Glutamatergic neuron (in vitro differentiated cells): ENCODE measurements at regions not wholly inside any gene's neighbourhood (a gene's known extent, or its start where the extent isn't known, plus 50 kb on each side); places are given as distances from the start of the nearest gene placed in this dataset.

Source experiments
- DNase-seq: peaks from one replicate; pipeline ENCODE4 v3.0.0; 2022
- H3K27ac Mint-ChIP-seq: one replicate; pipeline ENCODE4 v1.8.0; 2020; ENCODE audit warnings: mild to moderate bottlenecking, mixed read lengths, inconsistent platforms; ENCODE audit not compliant: unreplicated experiment
- H3K27me3 Mint-ChIP-seq: one replicate; pipeline ENCODE4 v1.8.0; 2020; ENCODE audit warnings: mild to moderate bottlenecking, moderate library complexity, mixed read lengths, inconsistent platforms; ENCODE audit not compliant: unreplicated experiment
- H3K36me3 Mint-ChIP-seq: one replicate; pipeline ENCODE4 v1.8.0; 2020; ENCODE audit warnings: mild to moderate bottlenecking, mixed read lengths, inconsistent platforms; ENCODE audit not compliant: unreplicated experiment
- H3K4me1 Mint-ChIP-seq: one replicate; pipeline ENCODE4 v1.8.0; 2020; ENCODE audit warnings: mild to moderate bottlenecking, low read depth, mixed read lengths, inconsistent platforms; ENCODE audit not compliant: unreplicated experiment
- H3K4me3 Mint-ChIP-seq: one replicate; pipeline ENCODE4 v1.8.0; 2020; ENCODE audit warnings: mild to moderate bottlenecking, mixed read lengths, inconsistent platforms; ENCODE audit not compliant: unreplicated experiment
- H3K9me3 Mint-ChIP-seq: one replicate; pipeline ENCODE4 v1.8.0; 2020; ENCODE audit warnings: mild to moderate bottlenecking, moderate library complexity, mixed read lengths, inconsistent platforms; ENCODE audit not compliant: unreplicated experiment
- CTCF ChIP-seq: fragments of 200-600 bp; sonication (generic); IDR thresholded peaks from one replicate; pipeline ENCODE4 v1.5.0; 2021; ENCODE audit not compliant: partially characterized antibody, unreplicated experiment

- Mint-ChIP-seq H3K4me3 (no peak overlapping the region), H3K36me3 (no peaks in the 10 kb centered on the region), H3K27ac (no peak overlapping the region), H3K27me3 (no peaks in the 10 kb centered on the region), H3K9me3 (no peaks in the 10 kb centered on the region), H3K4me1 (peaks cover 2% of the 10 kb centered on the region)
- TF ChIP-seq CTCF: no peak
- DNase-seq: no peak
These were observed 199.3 kb upstream of the CMC1 start for GRCh38 chr3:28042095-28042635.

GRCh38 chr3:28042707-28043106 is 198.7 kb upstream of the CMC1 start:
- Mint-ChIP-seq H3K9me3 (no peaks in the 10 kb centered on the region), H3K4me1 (peaks cover 2% of the 10 kb centered on the region), H3K27ac (no peak overlapping the region), H3K27me3 (no peaks in the 10 kb centered on the region), H3K4me3 (no peak overlapping the region), H3K36me3 (no peaks in the 10 kb centered on the region)
- TF ChIP-seq CTCF: no peak
- DNase-seq: no peak

- Mint-ChIP-seq H3K9me3 (no peaks in the 10 kb centered on the region), H3K27ac (no peak overlapping the region), H3K4me3 (no peak overlapping the region), H3K4me1 (no peaks in the 10 kb centered on the region), H3K36me3 (no peaks in the 10 kb centered on the region), H3K27me3 (no peaks in the 10 kb centered on the region)
- no peak for DNase-seq
- no peak for TF ChIP-seq CTCF
These were observed 191.3 kb upstream of the CMC1 start for GRCh38 chr3:28050120-28050519.

GRCh38 chr3:28050885-28051284 is 190.5 kb upstream of the CMC1 start:
- no peak for DNase-seq
- Mint-ChIP-seq H3K36me3 (no peaks in the 10 kb centered on the region), H3K4me3 (no peak overlapping the region), H3K9me3 (no peaks in the 10 kb centered on the region), H3K27ac (no peak overlapping the region), H3K4me1 (no peaks in the 10 kb centered on the region), H3K27me3 (no peaks in the 10 kb centered on the region)
- no peak for TF ChIP-seq CTCF

- H3K4me3 Mint-ChIP-seq: no peak overlapping the region
- H3K27ac Mint-ChIP-seq: no peak overlapping the region
- H3K9me3 Mint-ChIP-seq: no peaks in the 10 kb centered on the region
- peaks cover 1% of the 10 kb centered on the region for H3K27me3 Mint-ChIP-seq
- no peak for TF ChIP-seq CTCF
- no peak for DNase-seq
- H3K4me1 Mint-ChIP-seq: peaks cover 2% of the 10 kb centered on the region
- H3K36me3 Mint-ChIP-seq: no peaks in the 10 kb centered on the region
These were observed 187.7 kb upstream of the CMC1 start for GRCh38 chr3:28053759-28054158.
